SU-DHL-6 (cell line): ENCODE measurements at regions not wholly inside any gene's neighbourhood (a gene's known extent, or its start where the extent isn't known, plus 50 kb on each side); places are given as distances from the start of the nearest gene placed in this dataset.

Source experiments
- H2AFZ ChIP-seq: fragments of 200-600 bp; sonication (generic); 2 replicates; pipeline ENCODE4 v1.6.1; 2014; ENCODE audit warnings: low read depth, mild to moderate bottlenecking, moderate library complexity, mixed read lengths, antibody characterized with exemption, low read length; ENCODE audit not compliant: severe bottlenecking
- H3F3A ChIP-seq: fragments of 200-600 bp; shearing (Covaris generic); 2 replicates; pipeline ENCODE4 v1.6.0; 2016; ENCODE audit warnings: antibody characterized with exemption, mild to moderate bottlenecking; ENCODE audit not compliant: insufficient read depth
- H3K27ac ChIP-seq: fragments of 200-600 bp; sonication (generic); 2 replicates; pipeline ENCODE4 v1.5.1; 2016; ENCODE audit warnings: low read depth, mild to moderate bottlenecking, low read length, moderate library complexity, mixed read lengths
- H3K27me3 ChIP-seq: fragments of 200-600 bp; sonication (generic), shearing (Covaris generic); 2 replicates; pipeline ENCODE4 v1.6.0; 2014; ENCODE audit warnings: mild to moderate bottlenecking, low read length
- H3K36me3 ChIP-seq: fragments of 200-600 bp; sonication (generic); 2 replicates; pipeline ENCODE4 v1.6.1; 2014; ENCODE audit warnings: mild to moderate bottlenecking, low read length, mixed read lengths
- H3K4me2 ChIP-seq: fragments of 300-600, 200-600 bp; shearing (Covaris generic), sonication (generic); 2 replicates; pipeline ENCODE4 v1.6.0; 2014; ENCODE audit warnings: low read length, low read depth, mild to moderate bottlenecking; ENCODE audit not compliant: poor library complexity, severe bottlenecking
- H3K4me3 ChIP-seq: fragments of 200-600 bp; sonication (generic); 2 replicates; pipeline ENCODE4 v1.5.1; 2014; ENCODE audit warnings: antibody characterized with exemption, low read length, mild to moderate bottlenecking, mixed read lengths; ENCODE audit not compliant: insufficient read depth, poor library complexity, severe bottlenecking
- H3K79me2 ChIP-seq: fragments of 200-600 bp; sonication (generic); 2 replicates; pipeline ENCODE4 v1.6.1; 2014; ENCODE audit warnings: mild to moderate bottlenecking, low read length, moderate library complexity; ENCODE audit not compliant: insufficient read depth
- H3K9ac ChIP-seq: fragments of 200-600 bp; sonication (generic); 2 replicates; pipeline ENCODE4 v1.7.0; 2014; ENCODE audit warnings: mild to moderate bottlenecking, low read length
- H3K9me2 ChIP-seq: fragments of 200-600 bp; sonication (generic); replicated peaks from 2 replicates; pipeline ENCODE4 v1.6.1; 2014; ENCODE audit warnings: low read length; ENCODE audit not compliant: insufficient read depth
- H3K9me3 ChIP-seq: fragments of 200-600 bp; sonication (generic); 2 replicates; pipeline ENCODE4 v1.6.1; 2014; ENCODE audit warnings: low read length, mixed read lengths; ENCODE audit not compliant: insufficient read depth
- H4K20me1 ChIP-seq: fragments of 200-600 bp; sonication (generic); 2 replicates; pipeline ENCODE4 v1.6.1; 2014; ENCODE audit warnings: low read depth, mild to moderate bottlenecking, antibody characterized with exemption, low read length, moderate library complexity, mixed read lengths
- EZH2phosphoT487 ChIP-seq: fragments of 200-600 bp; sonication (generic), shearing (Covaris generic); conservative IDR thresholded peaks from 2 replicates; pipeline ENCODE4 v1.6.1; 2018; ENCODE audit warnings: mild to moderate bottlenecking, antibody characterized with exemption, low read length, moderate library complexity, mixed read lengths
- TF ChIP-seq, protein P1 (sequence below): fragments of 200-600 bp; sonication (generic); IDR thresholded peaks from one replicate; pipeline ENCODE4 v1.5.1; 2017; ENCODE audit warnings: antibody characterized with exemption, mild to moderate bottlenecking, low read length, moderate library complexity; ENCODE audit not compliant: insufficient read depth, poor library complexity, severe bottlenecking

DNA sequence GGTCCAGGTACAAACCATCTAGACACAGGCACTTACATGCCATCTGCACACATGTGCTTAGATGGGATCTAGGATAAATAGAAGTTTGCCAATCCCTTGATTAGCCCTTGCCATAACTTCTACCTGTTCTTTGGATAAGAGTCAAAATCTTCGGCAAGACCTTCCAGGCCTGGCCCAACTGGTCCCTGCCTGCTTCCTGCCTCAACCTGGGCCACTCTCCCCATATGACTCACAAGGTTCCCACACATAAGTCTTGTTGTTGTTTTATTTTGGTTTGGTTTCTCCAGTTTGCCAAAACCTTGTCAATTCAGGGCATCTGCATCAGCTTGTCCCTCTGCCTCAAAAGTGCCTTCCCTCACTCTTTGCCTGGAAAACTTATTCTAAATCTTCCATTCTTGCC is 95.3 kb upstream of the XYLT1 start:
- H3K36me3 ChIP-seq: no peaks in the 10 kb centered on the region
- no peaks in the 10 kb centered on the region for H4K20me1 ChIP-seq
- H3F3A ChIP-seq: no peaks in the 10 kb centered on the region
- TF ChIP-seq, protein P1, sequence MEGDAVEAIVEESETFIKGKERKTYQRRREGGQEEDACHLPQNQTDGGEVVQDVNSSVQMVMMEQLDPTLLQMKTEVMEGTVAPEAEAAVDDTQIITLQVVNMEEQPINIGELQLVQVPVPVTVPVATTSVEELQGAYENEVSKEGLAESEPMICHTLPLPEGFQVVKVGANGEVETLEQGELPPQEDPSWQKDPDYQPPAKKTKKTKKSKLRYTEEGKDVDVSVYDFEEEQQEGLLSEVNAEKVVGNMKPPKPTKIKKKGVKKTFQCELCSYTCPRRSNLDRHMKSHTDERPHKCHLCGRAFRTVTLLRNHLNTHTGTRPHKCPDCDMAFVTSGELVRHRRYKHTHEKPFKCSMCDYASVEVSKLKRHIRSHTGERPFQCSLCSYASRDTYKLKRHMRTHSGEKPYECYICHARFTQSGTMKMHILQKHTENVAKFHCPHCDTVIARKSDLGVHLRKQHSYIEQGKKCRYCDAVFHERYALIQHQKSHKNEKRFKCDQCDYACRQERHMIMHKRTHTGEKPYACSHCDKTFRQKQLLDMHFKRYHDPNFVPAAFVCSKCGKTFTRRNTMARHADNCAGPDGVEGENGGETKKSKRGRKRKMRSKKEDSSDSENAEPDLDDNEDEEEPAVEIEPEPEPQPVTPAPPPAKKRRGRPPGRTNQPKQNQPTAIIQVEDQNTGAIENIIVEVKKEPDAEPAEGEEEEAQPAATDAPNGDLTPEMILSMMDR: no peak
- no peak for TF ChIP-seq EZH2phosphoT487
- H3K4me2 ChIP-seq: no peak overlapping the region
- H3K9ac ChIP-seq: no peak overlapping the region
- H3K4me3 ChIP-seq: no peak overlapping the region
- no peaks in the 10 kb centered on the region for H3K27me3 ChIP-seq
- H3K9me3 ChIP-seq: no peaks in the 10 kb centered on the region
- H3K9me2 ChIP-seq: no peaks in the 10 kb centered on the region
- H3K79me2 ChIP-seq: no peaks in the 10 kb centered on the region
- no peak overlapping the region for H2AFZ ChIP-seq
- H3K27ac ChIP-seq: no peak overlapping the region

DNA sequence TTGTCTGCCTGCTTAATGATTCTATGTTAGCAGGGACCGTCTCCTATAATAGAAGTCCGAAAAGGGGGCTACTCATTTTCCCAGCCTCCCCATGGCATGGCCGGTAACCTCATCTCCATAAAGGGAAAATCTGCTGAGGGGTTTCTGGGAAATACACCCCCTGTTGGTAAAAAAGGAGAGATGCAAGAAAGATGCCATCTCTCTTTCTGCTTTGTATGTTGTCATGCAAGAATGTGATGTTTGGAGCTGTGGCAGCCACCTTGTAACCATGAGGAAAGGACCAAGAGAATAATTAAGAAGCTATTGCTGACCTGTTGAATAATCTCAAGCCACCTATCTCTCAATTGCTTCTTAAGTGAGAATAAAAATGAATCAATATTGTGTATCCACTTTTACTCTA is 94.8 kb upstream of the XYLT1 start:
- H3K9ac ChIP-seq: no peak overlapping the region
- H3F3A ChIP-seq: no peaks in the 10 kb centered on the region
- no peak overlapping the region for H2AFZ ChIP-seq
- H3K9me2 ChIP-seq: no peaks in the 10 kb centered on the region
- no peak overlapping the region for H3K27ac ChIP-seq
- H3K4me2 ChIP-seq: no peak overlapping the region
- no peaks in the 10 kb centered on the region for H3K79me2 ChIP-seq
- TF ChIP-seq EZH2phosphoT487: no peak
- TF ChIP-seq, protein P1: no peak
- no peaks in the 10 kb centered on the region for H3K27me3 ChIP-seq
- no peaks in the 10 kb centered on the region for H4K20me1 ChIP-seq
- no peak overlapping the region for H3K4me3 ChIP-seq
- H3K36me3 ChIP-seq: no peaks in the 10 kb centered on the region
- no peaks in the 10 kb centered on the region for H3K9me3 ChIP-seq

DNA sequence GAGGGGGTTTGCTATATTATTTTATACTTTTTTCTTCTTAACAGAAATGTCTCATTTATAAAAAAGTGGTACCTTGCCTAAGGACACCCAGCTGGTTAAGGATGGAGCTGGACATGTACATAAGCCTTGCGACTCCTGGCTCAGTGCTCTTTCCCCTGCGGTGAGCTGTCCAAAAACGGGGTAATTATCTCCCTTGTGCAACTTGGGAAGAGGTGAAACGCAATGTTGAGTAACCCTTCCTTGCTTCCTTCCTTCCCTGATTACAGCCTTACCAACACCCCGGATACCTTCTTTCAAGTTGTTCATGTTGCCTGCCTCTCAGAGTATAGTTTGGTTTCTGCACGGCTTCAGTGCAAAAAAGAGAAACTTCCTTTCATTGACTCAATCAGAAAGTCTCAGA is 94.1 kb upstream of the XYLT1 start:
- H3K36me3 ChIP-seq: no peaks in the 10 kb centered on the region
- no peaks in the 10 kb centered on the region for H3K9me3 ChIP-seq
- no peaks in the 10 kb centered on the region for H3F3A ChIP-seq
- no peak for TF ChIP-seq EZH2phosphoT487
- TF ChIP-seq, protein P1: no peak
- H3K9me2 ChIP-seq: no peaks in the 10 kb centered on the region
- no peak overlapping the region for H2AFZ ChIP-seq
- H3K27me3 ChIP-seq: no peaks in the 10 kb centered on the region
- no peaks in the 10 kb centered on the region for H4K20me1 ChIP-seq
- H3K27ac ChIP-seq: no peak overlapping the region
- H3K9ac ChIP-seq: no peak overlapping the region
- no peaks in the 10 kb centered on the region for H3K79me2 ChIP-seq
- H3K4me3 ChIP-seq: no peak overlapping the region
- no peak overlapping the region for H3K4me2 ChIP-seq
